Tibial nerve (tissue), 4 donors: ENCODE measurements at regions not wholly inside any gene's neighbourhood (a gene's known extent, or its start where the extent isn't known, plus 50 kb on each side); places are given as distances from the start of the nearest gene placed in this dataset.
"Not testable (repeated sequence)": the region's sequence is repeated elsewhere in the genome, so short reads cannot be mapped to it uniquely, and the experiment has no call there.

Experiments used
- DNase-seq, 2 donors: peaks; one replicate each; pipeline ENCODE4 v3.0.0-alpha.2; 2019; ENCODE audit warnings: low spot score in 2 of 2
- H3K27ac ChIP-seq, 4 donors: fragments of 200-600 bp; sonication (generic) in 3 of 4; one replicate each; pipeline ENCODE4 v1.5.1; 2017 to 2019; ENCODE audit warnings: mild to moderate bottlenecking in 1 of 4
- H3K27me3 ChIP-seq, 2 donors: fragments of 200-600 bp; sonication (generic) in 1 of 2; one replicate each; pipeline versions ENCODE4 v1.5.1 to v1.6.0; 2017 to 2019
- H3K36me3 ChIP-seq, 3 donors: fragments of 200-600 bp; sonication (generic); one replicate each; pipeline ENCODE4 v1.5.1; 2018 to 2019
- H3K4me1 ChIP-seq, 4 donors: fragments of 200-600 bp; sonication (generic) in 3 of 4; one replicate each; pipeline ENCODE4 v1.5.1; 2017 to 2019
- H3K4me3 ChIP-seq, 4 donors: fragments of 200-600 bp; sonication (generic) in 3 of 4; one replicate each; pipeline ENCODE4 v1.5.1; 2017 to 2019; ENCODE audit warnings: mild to moderate bottlenecking in 1 of 4, moderate library complexity in 1 of 4
- H3K9me3 ChIP-seq, 4 donors: fragments of 200-600 bp; sonication (generic) in 3 of 4; one replicate each; pipeline ENCODE4 v1.5.1; 2017 to 2019
- CTCF ChIP-seq, 5 experiments: fragments of 200-600 bp in 3 of 5; fragments of 450-650 bp in 2 of 5; sonication (generic) in 3 of 5; IDR thresholded peaks; one replicate each; pipeline ENCODE4 v1.5.1; 2016 to 2019; ENCODE audit warnings: antibody characterized with exemption in 5 of 5, mild to moderate bottlenecking in 3 of 5, moderate library complexity in 2 of 5
- EP300 ChIP-seq, 2 donors: sonication (generic); formaldehyde crosslinking; IDR thresholded peaks; one replicate each; pipeline ENCODE4 v1.6.1; 2017; ENCODE audit warnings: antibody characterized with exemption in 2 of 2, mild to moderate bottlenecking in 1 of 2
- POLR2A ChIP-seq, 2 donors: fragments of 450-650 bp; IDR thresholded peaks; one replicate each; pipeline ENCODE4 v1.6.1; 2017; ENCODE audit warnings: antibody characterized with exemption in 2 of 2, mild to moderate bottlenecking in 2 of 2, moderate library complexity in 2 of 2
- WGBS, 2 donors: methylation state at CpG; one replicate each; pipeline ENCODE4 v1.1.5; 2018; 5-methylcytosine and 5-hydroxymethylcytosine counted together

- Histone ChIP-seq H3K4me3 (no peak overlapping the region), H3K9me3 (peaks cover 0 to 4% (median 0%) of the 10 kb centered on the region in 4 donors), H3K36me3 (no peaks in the 10 kb centered on the region), H3K27ac (no peak overlapping the region), H3K4me1 (no peaks in the 10 kb centered on the region), H3K27me3 (no peaks in the 10 kb centered on the region)
- no peak for DNase-seq
- TF ChIP-seq POLR2A (IDR thresholded peaks at IDR 0.05) (no peak), CTCF (IDR thresholded peaks at IDR 0.05) (no peak), EP300 (IDR thresholded peaks at IDR 0.05) (no peak)
Observed at GRCh38 chr5:43798740-43799139, 195.8 kb downstream of the NNT start.

GRCh38 chr5:43791880-43792279, 188.9 kb downstream of the NNT start:
- peaks cover 0 to 15% (median 0%) of the 10 kb centered on the region in 4 donors for H3K9me3 ChIP-seq
- H3K27me3 ChIP-seq, H3K4me1 ChIP-seq, DNase-seq, H3K27ac ChIP-seq, H3K36me3 ChIP-seq, H3K4me3 ChIP-seq: not testable (repeated sequence)
- 95 to 96% methylated on average over 6 of the region's 6 CpGs for WGBS, 2 donors

- TF ChIP-seq EP300 (IDR thresholded peaks at IDR 0.05) (no peak), POLR2A (IDR thresholded peaks at IDR 0.05) (no peak), CTCF (IDR thresholded peaks at IDR 0.05) (no peak)
- Histone ChIP-seq H3K36me3 (no peaks in the 10 kb centered on the region), H3K27ac (no peak overlapping the region), H3K9me3 (peaks cover 0 to 4% (median 0%) of the 10 kb centered on the region in 4 donors), H3K4me1 (no peaks in the 10 kb centered on the region), H3K27me3 (no peaks in the 10 kb centered on the region), H3K4me3 (no peak overlapping the region)
- DNase-seq: no peak
- WGBS, 2 donors: 54 to 68% methylated on average over 3 of the region's 3 CpGs
Observed at GRCh38 chr5:43785198-43785597, 182.2 kb downstream of the NNT start.

- DNase-seq: no peak
- no peaks in the 10 kb centered on the region for H3K27me3 ChIP-seq
- peaks cover 0 to 4% (median 0%) of the 10 kb centered on the region in 4 donors for H3K9me3 ChIP-seq
- TF ChIP-seq CTCF (IDR thresholded peaks at IDR 0.05): no peak
- no peak for TF ChIP-seq EP300 (IDR thresholded peaks at IDR 0.05)
- TF ChIP-seq POLR2A (IDR thresholded peaks at IDR 0.05): no peak
- H3K4me1 ChIP-seq: no peaks in the 10 kb centered on the region
- 61 to 66% methylated on average over 1 of the region's 1 CpG for WGBS, 2 donors
- H3K36me3 ChIP-seq: no peaks in the 10 kb centered on the region
- no peak overlapping the region for H3K4me3 ChIP-seq
- no peak overlapping the region for H3K27ac ChIP-seq
Observed at GRCh38 chr5:43780586-43780985, 177.6 kb downstream of the NNT start.

- no peaks in the 10 kb centered on the region for H3K27me3 ChIP-seq
- TF ChIP-seq EP300 (IDR thresholded peaks at IDR 0.05) (no peak), CTCF (IDR thresholded peaks at IDR 0.05) (no peak), POLR2A (IDR thresholded peaks at IDR 0.05) (no peak)
- no peak for DNase-seq
- peaks cover 0 to 19% (median 3%) of the 10 kb centered on the region in 4 donors for H3K4me1 ChIP-seq
- H3K36me3 ChIP-seq: no peaks in the 10 kb centered on the region
- 97 to 98% methylated on average over 1 of the region's 1 CpG for WGBS, 2 donors
- H3K4me3 ChIP-seq: no peak overlapping the region
- no peak overlapping the region for H3K27ac ChIP-seq
- peaks cover 0 to 4% (median 0%) of the 10 kb centered on the region in 4 donors for H3K9me3 ChIP-seq
Observed at GRCh38 chr5:43774881-43775399, 172.0 kb downstream of the NNT start.

- no peak overlapping the region for H3K4me3 ChIP-seq
- H3K27ac ChIP-seq: no peak overlapping the region
- H3K4me1 ChIP-seq: peaks cover 0 to 26% (median 3%) of the 10 kb centered on the region in 4 donors
- H3K9me3 ChIP-seq: peaks cover 0 to 4% (median 0%) of the 10 kb centered on the region in 4 donors
- H3K36me3 ChIP-seq: no peaks in the 10 kb centered on the region
- DNase-seq: no peak
- WGBS, 2 donors: 76 to 81% methylated on average over 1 of the region's 1 CpG
- TF ChIP-seq EP300 (IDR thresholded peaks at IDR 0.05) (no peak), CTCF (IDR thresholded peaks at IDR 0.05) (no peak), POLR2A (IDR thresholded peaks at IDR 0.05) (no peak)
- H3K27me3 ChIP-seq: no peaks in the 10 kb centered on the region
Observed at GRCh38 chr5:43773478-43773844, 170.5 kb downstream of the NNT start.
